PFSK-1 (cell line): ENCODE measurements at regions not wholly inside any gene's neighbourhood (a gene's known extent, or its start where the extent isn't known, plus 50 kb on each side); places are given as distances from the start of the nearest gene placed in this dataset.

ENCODE experiments used
- FOXP2 ChIP-seq: optimal IDR thresholded peaks from 2 replicates; pipeline ENCODE3; 2011; ENCODE audit warnings: borderline replicate concordance, control low read depth, inconsistent platforms; ENCODE audit not compliant: insufficient read depth; ENCODE audit errors: extremely low read length, extremely low read depth
- POLR2AphosphoS5 ChIP-seq: IDR thresholded peaks from 2 replicates; pipeline ENCODE4 v1.6.1; 2012; ENCODE audit warnings: low read depth, mild to moderate bottlenecking, control low read depth, low read length, moderate library complexity
- REST ChIP-seq, 2 experiments: IDR thresholded peaks; 2 replicates each; pipeline versions ENCODE4 v1.6.1 to v1.8.0; 2011 to 2012; ENCODE audit warnings: low read depth in 2 of 2, low read length in 2 of 2, control low read depth in 1 of 2, inconsistent platforms in 1 of 2, mild to moderate bottlenecking in 1 of 2, moderate library complexity in 1 of 2; ENCODE audit not compliant: insufficient read depth in 1 of 2
- SIN3A ChIP-seq: IDR thresholded peaks from 2 replicates; pipeline ENCODE4 v1.6.1; 2012; ENCODE audit warnings: mild to moderate bottlenecking, low read length, moderate library complexity, borderline replicate concordance; ENCODE audit not compliant: insufficient read depth
- TAF1 ChIP-seq: IDR thresholded peaks from 2 replicates; pipeline ENCODE4 v1.6.1; 2012; ENCODE audit warnings: low read length, control low read depth, borderline replicate concordance; ENCODE audit not compliant: insufficient read depth

- TF ChIP-seq POLR2AphosphoS5 (no peak), TAF1 (no peak), REST (IDR thresholded peaks at IDR 0.05; ENCODE audit: insufficient read depth in 1 of 2, low read depth in 2 of 2, low read length in 2 of 2) (no peak), SIN3A (no peak), FOXP2 (no peak)
Measured at GRCh38 chr2:48855142-48855541, 99.6 kb upstream of the LHCGR start.
